ENCODE measurements at regions not wholly inside any gene's neighbourhood (a gene's known extent, or its start where the extent isn't known, plus 50 kb on each side); places are given as distances from the start of the nearest gene placed in this dataset.

DNA sequence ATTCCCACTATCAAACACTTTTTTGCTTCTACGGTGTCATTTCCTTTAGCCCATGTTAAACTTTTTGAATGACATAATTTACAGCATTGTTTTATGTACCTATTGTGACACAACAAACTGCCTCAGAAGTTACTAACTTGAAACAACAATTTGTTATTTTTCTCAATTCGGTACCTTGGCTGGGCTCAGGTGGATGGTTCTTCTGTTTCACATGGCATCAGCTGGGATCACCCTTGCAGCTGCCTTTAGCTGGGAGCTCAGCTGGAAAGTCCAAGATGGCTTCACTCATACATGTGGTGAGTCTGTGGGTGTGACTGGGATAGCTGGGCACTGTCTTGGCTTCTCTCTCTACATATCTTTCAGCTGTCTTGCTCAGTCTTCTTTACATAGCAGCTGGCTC lies 156.0 kb downstream of the GXYLT1 start:
- TF ChIP-seq GATA2 (IDR thresholded peaks at IDR 0.05; ENCODE audit: low read depth, low read length) (no peak), GATA3 (IDR thresholded peaks at IDR 0.05; ENCODE audit: low read depth, low read length) (no peak)
